Dendritic cell treated with granulocyte-macrophage colony-stimulating factor and Interleukin-4, amounts not matched to agents 40 ng/mL and 50 ng/mL, for 4 days (primary cell): ENCODE measurements at regions not wholly inside any gene's neighbourhood (a gene's known extent, or its start where the extent isn't known, plus 50 kb on each side); places are given as distances from the start of the nearest gene placed in this dataset.

Experiments
- H3K27ac Mint-ChIP-seq: one replicate; pipeline ENCODE4 v1.8.0; 2022; ENCODE audit warnings: mild to moderate bottlenecking, mixed read lengths
- H3K27me3 Mint-ChIP-seq: one replicate; pipeline ENCODE4 v1.8.0; 2022; ENCODE audit warnings: mild to moderate bottlenecking, mixed read lengths
- H3K36me3 Mint-ChIP-seq: one replicate; pipeline ENCODE4 v1.8.0; 2022; ENCODE audit warnings: low read depth, mixed read lengths
- H3K4me1 Mint-ChIP-seq: one replicate; pipeline ENCODE4 v1.8.0; 2022; ENCODE audit warnings: low read depth, mixed read lengths
- H3K4me3 Mint-ChIP-seq: one replicate; pipeline ENCODE4 v1.8.0; 2022; ENCODE audit warnings: mild to moderate bottlenecking, moderate library complexity, mixed read lengths
- H3K9me3 Mint-ChIP-seq: one replicate; pipeline ENCODE4 v1.8.0; 2022; ENCODE audit warnings: mixed read lengths
- intact Hi-C: fragments of 100-400 bp; cut with micrococcal nuclease; formaldehyde crosslinking; loops from one replicate; pipeline ENCODE4 v1.15.0; 2022

GRCh38 chr16:59591480-59591879, 857.4 kb upstream of the GOT2 start:
- Mint-ChIP-seq H3K4me1 (no peaks in the 10 kb centered on the region), H3K27me3 (no peaks in the 10 kb centered on the region), H3K4me3 (no peak overlapping the region), H3K36me3 (no peaks in the 10 kb centered on the region), H3K27ac (no peak overlapping the region), H3K9me3 (no peaks in the 10 kb centered on the region)
- intact Hi-C loops, result no loop called here

- Mint-ChIP-seq H3K4me3 (no peak overlapping the region), H3K36me3 (no peaks in the 10 kb centered on the region)
- intact Hi-C loops, result no loop called here
Measured at GRCh38 chr16:59590845-59591244, 856.7 kb upstream of the GOT2 start.

DNA sequence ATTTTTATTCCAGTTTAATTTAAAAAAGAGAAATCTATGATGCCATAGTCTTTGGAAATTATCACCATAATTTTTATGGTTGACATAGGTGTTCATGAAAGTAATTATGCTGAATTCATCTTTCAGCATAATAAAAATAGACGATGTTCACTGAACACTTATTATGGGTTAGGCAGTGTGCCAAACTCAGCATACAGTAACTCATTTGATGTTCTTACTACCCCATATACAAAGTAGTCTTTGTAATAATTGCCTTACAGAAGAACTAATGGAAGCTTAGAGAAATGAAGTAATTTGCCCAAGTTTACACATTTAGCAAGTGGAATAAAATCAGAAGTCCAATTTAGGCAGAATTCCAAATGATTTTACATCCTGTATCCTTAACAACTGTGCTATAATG, 852.2 kb upstream of the GOT2 start:
- H3K27ac Mint-ChIP-seq, result no peak overlapping the region
- no peaks in the 10 kb centered on the region for H3K4me1 Mint-ChIP-seq
- intact Hi-C loops, result no loop called here
- no peaks in the 10 kb centered on the region for H3K9me3 Mint-ChIP-seq
- no peak overlapping the region for H3K4me3 Mint-ChIP-seq
- H3K36me3 Mint-ChIP-seq, result no peaks in the 10 kb centered on the region
- no peaks in the 10 kb centered on the region for H3K27me3 Mint-ChIP-seq

More at GRCh38 chr16:59590845-59591244, 856.7 kb upstream of the GOT2 start:
- H3K9me3 Mint-ChIP-seq, result no peaks in the 10 kb centered on the region
- no peaks in the 10 kb centered on the region for H3K4me1 Mint-ChIP-seq
- H3K27ac Mint-ChIP-seq, result no peak overlapping the region
- H3K27me3 Mint-ChIP-seq, result no peaks in the 10 kb centered on the region

- peaks cover 18% of the 10 kb centered on the region for H3K9me3 Mint-ChIP-seq
- no peak overlapping the region for H3K4me3 Mint-ChIP-seq
- no peaks in the 10 kb centered on the region for H3K4me1 Mint-ChIP-seq
- H3K36me3 Mint-ChIP-seq, result no peaks in the 10 kb centered on the region
- no peaks in the 10 kb centered on the region for H3K27me3 Mint-ChIP-seq
- intact Hi-C loops, result no loop called here
- no peak overlapping the region for H3K27ac Mint-ChIP-seq
Measured at GRCh38 chr16:59574296-59574695, 840.2 kb upstream of the GOT2 start.

DNA sequence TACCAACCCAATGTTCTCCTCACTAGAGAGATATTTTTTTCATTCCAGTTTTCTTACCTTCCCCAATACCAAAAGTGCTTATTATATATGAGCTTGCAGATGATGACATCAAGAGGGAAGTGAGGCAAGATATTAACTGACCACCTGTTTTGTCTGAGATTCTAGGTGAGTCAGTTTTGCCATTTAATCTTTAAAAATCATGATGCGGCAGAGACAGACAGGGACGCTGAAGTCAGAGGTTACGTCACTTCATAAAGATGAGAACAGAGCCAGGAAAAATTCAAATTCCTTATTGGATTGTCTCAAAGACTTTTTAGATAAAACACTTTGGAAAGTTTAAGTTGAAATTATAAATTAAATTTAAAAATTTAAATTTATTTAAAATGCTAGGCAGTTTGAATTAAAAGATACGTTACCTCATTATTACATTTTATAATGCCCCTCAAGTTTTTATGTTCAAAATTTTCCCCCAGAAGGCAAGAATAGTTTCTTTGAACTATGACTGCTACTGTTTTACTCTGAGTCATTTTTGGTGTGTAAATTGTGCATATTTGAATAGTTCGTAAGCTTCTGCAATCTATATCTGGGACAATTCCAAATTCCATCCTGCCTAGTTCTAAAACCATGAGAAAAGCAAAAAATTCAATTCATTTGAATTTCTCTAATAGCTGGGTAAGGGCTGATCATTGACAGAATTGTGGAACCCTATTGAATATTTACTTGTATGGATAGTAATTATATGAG, 839.6 kb upstream of the GOT2 start:
- Mint-ChIP-seq H3K27ac (no peak overlapping the region), H3K4me3 (no peak overlapping the region), H3K9me3 (peaks cover 14% of the 10 kb centered on the region), H3K36me3 (no peaks in the 10 kb centered on the region), H3K27me3 (no peaks in the 10 kb centered on the region), H3K4me1 (no peaks in the 10 kb centered on the region)
- intact Hi-C loops, result no loop called here

- Mint-ChIP-seq H3K27me3 (no peaks in the 10 kb centered on the region), H3K9me3 (peaks cover 24% of the 10 kb centered on the region), H3K36me3 (no peaks in the 10 kb centered on the region), H3K4me1 (no peaks in the 10 kb centered on the region), H3K27ac (no peak overlapping the region), H3K4me3 (no peak overlapping the region)
- intact Hi-C loops, result no loop called here
Measured at GRCh38 chr16:59567496-59567895, 833.4 kb upstream of the GOT2 start.

- no peak overlapping the region for H3K4me3 Mint-ChIP-seq
- no peak overlapping the region for H3K27ac Mint-ChIP-seq
- H3K9me3 Mint-ChIP-seq, result peaks cover 24% of the 10 kb centered on the region
- H3K4me1 Mint-ChIP-seq, result no peaks in the 10 kb centered on the region
- no peaks in the 10 kb centered on the region for H3K36me3 Mint-ChIP-seq
- intact Hi-C loops, result no loop called here
- no peaks in the 10 kb centered on the region for H3K27me3 Mint-ChIP-seq
Measured at GRCh38 chr16:59566446-59566845, 832.3 kb upstream of the GOT2 start.

- H3K4me3 Mint-ChIP-seq, result no peak overlapping the region
- intact Hi-C loops, result no loop called here
- no peaks in the 10 kb centered on the region for H3K27me3 Mint-ChIP-seq
- no peaks in the 10 kb centered on the region for H3K9me3 Mint-ChIP-seq
- H3K36me3 Mint-ChIP-seq, result no peaks in the 10 kb centered on the region
- H3K27ac Mint-ChIP-seq, result no peak overlapping the region
- H3K4me1 Mint-ChIP-seq, result no peaks in the 10 kb centered on the region
Measured at GRCh38 chr16:59558679-59559078, 824.6 kb upstream of the GOT2 start.

DNA sequence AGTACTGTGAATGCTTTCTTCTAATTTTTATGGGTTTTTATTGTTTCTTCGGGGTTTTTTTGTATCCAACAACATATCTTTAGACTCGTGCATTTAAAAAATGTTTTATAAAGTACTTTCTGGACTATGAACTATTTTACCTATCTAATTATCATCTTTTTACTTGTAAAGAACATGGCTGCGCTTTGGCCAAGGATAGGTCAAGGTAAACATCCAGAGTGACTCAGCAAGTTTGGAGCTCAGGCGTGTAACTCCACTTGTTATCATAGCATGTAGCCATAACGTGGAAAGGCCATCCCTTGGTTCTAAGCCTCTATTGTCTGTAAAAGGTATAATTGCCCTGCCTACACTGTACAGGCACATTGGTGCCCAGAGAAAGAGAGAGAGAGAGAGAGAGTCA, 818.0 kb upstream of the GOT2 start:
- H3K36me3 Mint-ChIP-seq, result no peaks in the 10 kb centered on the region
- no peaks in the 10 kb centered on the region for H3K27me3 Mint-ChIP-seq
- no peaks in the 10 kb centered on the region for H3K4me1 Mint-ChIP-seq

DNA sequence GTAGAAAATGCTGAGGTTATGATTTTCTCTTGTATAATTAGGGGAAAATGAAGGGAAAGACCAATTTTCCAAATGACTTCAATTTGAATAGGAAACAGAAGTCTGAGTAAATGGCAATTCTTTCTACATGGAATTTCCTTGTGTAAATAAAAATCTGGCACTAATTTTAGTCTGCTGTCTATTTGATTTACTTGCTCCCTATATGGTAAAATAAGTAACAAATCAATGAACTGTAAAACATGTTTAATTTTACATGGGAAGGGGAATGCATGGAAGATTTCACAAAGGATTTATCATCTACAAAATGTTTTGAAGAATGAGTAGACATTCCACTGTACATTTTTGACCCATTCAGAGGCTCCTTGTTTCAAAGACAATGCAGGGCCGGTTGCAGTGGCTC, 811.6 kb upstream of the GOT2 start:
- no peaks in the 10 kb centered on the region for H3K27me3 Mint-ChIP-seq
- no peak overlapping the region for H3K27ac Mint-ChIP-seq
- intact Hi-C loops, result no loop called here
- no peaks in the 10 kb centered on the region for H3K4me1 Mint-ChIP-seq
- no peaks in the 10 kb centered on the region for H3K36me3 Mint-ChIP-seq
- H3K4me3 Mint-ChIP-seq, result no peak overlapping the region
- peaks cover 9% of the 10 kb centered on the region for H3K9me3 Mint-ChIP-seq

More for the DNA sequence above, 818.0 kb upstream of the GOT2 start:
- Mint-ChIP-seq H3K4me3 (no peak overlapping the region), H3K27ac (no peak overlapping the region), H3K9me3 (peaks cover 16% of the 10 kb centered on the region)
- intact Hi-C loops, result no loop called here

- H3K4me3 Mint-ChIP-seq, result no peak overlapping the region
- no peaks in the 10 kb centered on the region for H3K36me3 Mint-ChIP-seq
- H3K9me3 Mint-ChIP-seq, result peaks cover 18% of the 10 kb centered on the region
- no peaks in the 10 kb centered on the region for H3K27me3 Mint-ChIP-seq
- H3K4me1 Mint-ChIP-seq, result no peaks in the 10 kb centered on the region
- no peak overlapping the region for H3K27ac Mint-ChIP-seq
- intact Hi-C loops, result no loop called here
Measured at GRCh38 chr16:59543641-59544040, 809.5 kb upstream of the GOT2 start.

DNA sequence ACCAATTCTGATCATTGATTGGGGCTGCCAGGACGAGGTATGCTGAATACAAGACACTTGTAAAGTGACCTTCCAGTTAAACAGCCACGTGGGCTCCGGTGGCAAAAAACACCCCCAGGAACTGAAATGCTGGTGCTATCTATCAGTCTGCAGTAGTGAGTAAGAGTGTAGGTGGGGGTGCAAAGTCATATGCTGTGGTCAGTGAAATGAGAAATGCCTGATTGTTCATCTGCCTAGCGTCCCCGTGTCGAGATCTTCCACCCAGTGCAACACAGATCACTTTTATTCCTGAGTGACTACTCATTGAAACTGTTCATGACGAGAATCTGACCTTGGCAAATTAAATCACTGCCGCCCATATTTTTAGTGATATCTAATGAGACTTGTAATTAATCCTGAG, 806.5 kb upstream of the GOT2 start:
- Mint-ChIP-seq H3K36me3 (no peaks in the 10 kb centered on the region), H3K27me3 (no peaks in the 10 kb centered on the region), H3K9me3 (peaks cover 9% of the 10 kb centered on the region), H3K4me3 (no peak overlapping the region), H3K27ac (no peak overlapping the region), H3K4me1 (no peaks in the 10 kb centered on the region)
- intact Hi-C loops, result no loop called here

DNA sequence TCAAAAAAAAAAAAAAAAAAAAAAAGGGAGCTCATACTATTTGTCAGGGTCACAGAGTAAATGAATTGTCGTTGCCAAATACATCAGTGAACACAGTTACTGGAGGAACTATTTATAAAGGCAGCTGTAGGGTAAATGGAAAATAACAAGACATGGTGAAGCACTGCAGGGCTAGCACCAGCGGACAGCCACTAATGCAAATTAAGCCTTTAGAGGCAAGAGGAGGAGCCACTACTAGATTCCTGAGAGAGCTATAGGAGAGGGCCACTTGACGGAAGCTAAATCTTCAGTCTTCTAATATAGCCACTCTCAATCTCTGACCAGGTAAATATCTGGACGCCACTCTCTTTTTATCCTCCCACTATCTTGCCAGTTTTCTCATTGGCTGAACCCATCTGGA, 801.2 kb upstream of the GOT2 start:
- intact Hi-C loops, result no loop called here
- Mint-ChIP-seq H3K36me3 (no peaks in the 10 kb centered on the region), H3K4me1 (no peaks in the 10 kb centered on the region), H3K4me3 (no peak overlapping the region), H3K9me3 (peaks cover 9% of the 10 kb centered on the region), H3K27me3 (no peaks in the 10 kb centered on the region), H3K27ac (no peak overlapping the region)

GRCh38 chr16:59527206-59527997, 793.3 kb upstream of the GOT2 start:
- Mint-ChIP-seq H3K4me1 (no peaks in the 10 kb centered on the region), H3K27ac (no peak overlapping the region), H3K27me3 (no peaks in the 10 kb centered on the region), H3K9me3 (peaks cover 1% of the 10 kb centered on the region), H3K4me3 (no peak overlapping the region), H3K36me3 (no peaks in the 10 kb centered on the region)
- intact Hi-C loops, result no loop called here
